ENCODE measurements at regions not wholly inside any gene's neighbourhood (a gene's known extent, or its start where the extent isn't known, plus 50 kb on each side); places are given as distances from the start of the nearest gene placed in this dataset.

DNA sequence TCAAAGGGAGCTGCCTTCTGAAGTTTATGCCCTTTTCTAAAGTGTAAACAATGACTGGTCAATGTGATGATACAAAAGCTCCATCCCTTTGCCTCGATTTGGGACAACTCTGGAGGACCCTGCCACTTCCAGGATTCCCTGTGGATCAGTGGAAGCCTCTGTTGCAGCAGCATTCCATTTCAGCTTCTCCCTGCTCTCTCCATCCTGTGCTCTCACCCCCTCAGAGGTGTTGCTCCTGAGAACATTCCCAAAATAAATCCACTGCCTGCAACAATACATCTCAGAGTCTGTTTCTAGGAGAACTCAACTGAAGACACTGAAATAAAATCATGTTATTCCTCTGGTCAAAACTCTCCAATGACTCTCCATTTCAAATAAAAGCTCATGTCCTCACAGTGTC is 263.6 kb downstream of the HACE1 start:
- Histone ChIP-seq H3K4me3 (no peak overlapping the region), H3K9me3 (no peaks in the 10 kb centered on the region), H3K36me3 (no peaks in the 10 kb centered on the region), H3K4me1 (no peaks in the 10 kb centered on the region), H3K27ac (no peak overlapping the region), H3K27me3 (no peaks in the 10 kb centered on the region)
- TF ChIP-seq EP300 (IDR thresholded peaks at IDR 0.05) (no peak), POLR2AphosphoS5 (IDR thresholded peaks at IDR 0.05) (no peak), POLR2A (IDR thresholded peaks at IDR 0.05) (no peak), CTCF (IDR thresholded peaks at IDR 0.05) (no peak)
- DNase-seq, result no peak
- WGBS, 2 donors, result 37 to 65% methylated on average over 1 of the region's 1 CpG
- intact Hi-C loops (cut with DNase I), result no loop called here

DNA sequence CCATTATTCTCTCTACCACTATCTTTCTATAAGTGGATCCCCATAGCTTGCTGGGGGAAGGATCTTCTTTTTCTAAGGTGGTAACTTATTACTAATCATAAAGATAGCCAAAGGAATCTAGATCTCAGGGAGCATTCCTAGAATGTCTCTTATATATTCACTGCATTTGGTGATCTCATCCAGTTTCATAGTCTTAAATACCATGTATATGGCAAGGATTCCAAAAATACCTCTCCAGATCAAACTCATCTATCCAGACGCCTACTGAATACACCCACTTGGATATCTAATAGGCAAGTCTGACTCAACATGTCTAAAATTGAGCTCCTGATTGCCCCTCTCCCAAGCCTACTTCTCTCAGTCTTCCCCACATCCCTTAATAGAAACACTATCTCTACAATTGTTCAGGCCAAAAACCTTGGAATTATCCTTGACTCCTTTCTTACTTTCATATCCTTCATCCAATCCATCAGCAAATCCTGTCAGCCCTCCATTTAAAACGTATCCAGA is 264.4 kb downstream of the HACE1 start:
- DNase-seq, result no peak
- intact Hi-C loops (cut with DNase I), result no loop called here
- no peak for TF ChIP-seq POLR2AphosphoS5 (IDR thresholded peaks at IDR 0.05)
- no peak for TF ChIP-seq CTCF (IDR thresholded peaks at IDR 0.05)
- TF ChIP-seq POLR2A (IDR thresholded peaks at IDR 0.05), result no peak
- Histone ChIP-seq H3K4me1 (no peaks in the 10 kb centered on the region), H3K27me3 (no peaks in the 10 kb centered on the region), H3K27ac (no peak overlapping the region), H3K9me3 (no peaks in the 10 kb centered on the region), H3K36me3 (no peaks in the 10 kb centered on the region), H3K4me3 (no peak overlapping the region)
- WGBS, 2 donors, result 83 to 84% methylated on average over 2 of the region's 2 CpGs

GRCh38 chr6:104591573-104592334 is 268.0 kb downstream of the HACE1 start:
- Histone ChIP-seq H3K27ac (no peak overlapping the region), H3K9me3 (no peaks in the 10 kb centered on the region), H3K27me3 (no peaks in the 10 kb centered on the region), H3K36me3 (no peaks in the 10 kb centered on the region), H3K4me3 (no peak overlapping the region), H3K4me1 (no peaks in the 10 kb centered on the region)
- intact Hi-C loops (cut with DNase I), result no loop called here
- DNase-seq, result no peak
- no peak for TF ChIP-seq POLR2A (IDR thresholded peaks at IDR 0.05)
- no peak for TF ChIP-seq EP300 (IDR thresholded peaks at IDR 0.05)
- no peak for TF ChIP-seq POLR2AphosphoS5 (IDR thresholded peaks at IDR 0.05)
- no peak for TF ChIP-seq CTCF (IDR thresholded peaks at IDR 0.05)
- 64 to 76% methylated on average over 2 of the region's 2 CpGs for WGBS, 2 donors

DNA sequence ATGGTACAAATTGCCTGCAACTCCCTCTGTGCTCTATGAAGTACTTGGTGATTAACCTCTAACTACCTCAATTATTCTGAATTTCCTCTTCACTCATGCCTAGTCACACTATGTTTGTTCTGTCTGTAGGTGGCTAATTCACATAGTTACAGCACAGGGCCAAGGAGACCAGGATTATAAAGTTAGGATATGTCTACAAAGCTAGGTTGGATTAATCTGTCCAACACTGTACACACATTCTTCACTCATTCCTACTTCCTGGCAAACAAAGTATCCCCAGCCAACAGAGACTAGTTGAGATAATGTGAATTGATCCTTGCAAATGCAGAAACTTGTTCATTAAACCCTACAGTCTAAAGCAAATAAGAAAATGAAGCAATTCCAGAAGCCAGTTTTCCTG is 269.8 kb downstream of the HACE1 start:
- intact Hi-C loops (cut with DNase I), result no loop called here
- no peak for DNase-seq
- H3K4me3 ChIP-seq, result no peak overlapping the region
- H3K36me3 ChIP-seq, result no peaks in the 10 kb centered on the region
- H3K27ac ChIP-seq, result no peak overlapping the region
- TF ChIP-seq POLR2A (IDR thresholded peaks at IDR 0.05) (no peak), EP300 (IDR thresholded peaks at IDR 0.05) (no peak), CTCF (IDR thresholded peaks at IDR 0.05) (no peak), POLR2AphosphoS5 (IDR thresholded peaks at IDR 0.05) (no peak)
- no peaks in the 10 kb centered on the region for H3K27me3 ChIP-seq
- no peaks in the 10 kb centered on the region for H3K9me3 ChIP-seq
- no peaks in the 10 kb centered on the region for H3K4me1 ChIP-seq

GRCh38 chr6:104585646-104586045 is 274.1 kb downstream of the HACE1 start:
- H3K36me3 ChIP-seq, result no peaks in the 10 kb centered on the region
- intact Hi-C loops (cut with DNase I), result no loop called here
- 66 to 73% methylated on average over 2 of the region's 2 CpGs for WGBS, 2 donors
- TF ChIP-seq CTCF (IDR thresholded peaks at IDR 0.05) (no peak), POLR2A (IDR thresholded peaks at IDR 0.05) (no peak), POLR2AphosphoS5 (IDR thresholded peaks at IDR 0.05) (no peak), EP300 (IDR thresholded peaks at IDR 0.05) (no peak)
- no peak for DNase-seq
- peaks cover 0 to 4% (median 0%) of the 10 kb centered on the region in 4 donors for H3K9me3 ChIP-seq
- no peak overlapping the region for H3K27ac ChIP-seq
- H3K27me3 ChIP-seq, result no peaks in the 10 kb centered on the region
- H3K4me3 ChIP-seq, result no peak overlapping the region
- no peaks in the 10 kb centered on the region for H3K4me1 ChIP-seq
